Endothelial cell (in vitro differentiated cells): ENCODE measurements at regions not wholly inside any gene's neighbourhood (a gene's known extent, or its start where the extent isn't known, plus 50 kb on each side); places are given as distances from the start of the nearest gene placed in this dataset.

Experiments used
- DNase-seq: peaks from one replicate; pipeline ENCODE4 v3.0.0; 2021; ENCODE audit warnings: low spot score
- H3K27ac Mint-ChIP-seq: one replicate; pipeline ENCODE4 v1.8.0; 2021; ENCODE audit warnings: mixed read lengths, inconsistent platforms; ENCODE audit not compliant: unreplicated experiment
- H3K27me3 Mint-ChIP-seq: one replicate; pipeline ENCODE4 v1.8.0; 2021; ENCODE audit warnings: mild to moderate bottlenecking, moderate library complexity, mixed read lengths, inconsistent platforms; ENCODE audit not compliant: unreplicated experiment
- H3K36me3 Mint-ChIP-seq: one replicate; pipeline ENCODE4 v1.8.0; 2021; ENCODE audit warnings: mild to moderate bottlenecking, low read depth, mixed read lengths, inconsistent platforms; ENCODE audit not compliant: unreplicated experiment
- H3K4me1 Mint-ChIP-seq: one replicate; pipeline ENCODE4 v1.8.0; 2021; ENCODE audit warnings: mild to moderate bottlenecking, mixed read lengths, inconsistent platforms; ENCODE audit not compliant: unreplicated experiment
- H3K4me3 Mint-ChIP-seq: one replicate; pipeline ENCODE4 v1.8.0; 2021; ENCODE audit warnings: mild to moderate bottlenecking, mixed read lengths, inconsistent platforms; ENCODE audit not compliant: unreplicated experiment
- H3K9me3 Mint-ChIP-seq: one replicate; pipeline ENCODE4 v1.8.0; 2021; ENCODE audit warnings: mixed read lengths, inconsistent platforms; ENCODE audit not compliant: unreplicated experiment
- CTCF ChIP-seq: fragments of 200-600 bp; sonication (generic); IDR thresholded peaks from one replicate; pipeline ENCODE4 v1.5.0; 2021; ENCODE audit warnings: antibody characterized with exemption; ENCODE audit not compliant: unreplicated experiment

- TF ChIP-seq CTCF, result no peak
- H3K4me1 Mint-ChIP-seq, result peaks cover 28% of the 10 kb centered on the region
- H3K27ac Mint-ChIP-seq, result no peak overlapping the region
- no peak overlapping the region for H3K4me3 Mint-ChIP-seq
- no peaks in the 10 kb centered on the region for H3K9me3 Mint-ChIP-seq
- DNase-seq, result no peak
- H3K36me3 Mint-ChIP-seq, result no peaks in the 10 kb centered on the region
- no peaks in the 10 kb centered on the region for H3K27me3 Mint-ChIP-seq
These were observed 62.8 kb upstream of the KDM7A start for GRCh38 chr7:140239653-140239935.

- no peaks in the 10 kb centered on the region for H3K27me3 Mint-ChIP-seq
- DNase-seq, result no peak
These were observed 62.2 kb upstream of the KDM7A start for GRCh38 chr7:140238778-140239652.

GRCh38 chr7:140237390-140237789 is 60.6 kb upstream of the KDM7A start:
- no peak for DNase-seq
- peaks cover 22% of the 10 kb centered on the region for H3K4me1 Mint-ChIP-seq
- H3K27me3 Mint-ChIP-seq, result no peaks in the 10 kb centered on the region
- H3K4me3 Mint-ChIP-seq, result no peak overlapping the region
- H3K9me3 Mint-ChIP-seq, result no peaks in the 10 kb centered on the region
- H3K27ac Mint-ChIP-seq, result no peak overlapping the region
- TF ChIP-seq CTCF, result no peak
- no peaks in the 10 kb centered on the region for H3K36me3 Mint-ChIP-seq

More at GRCh38 chr7:140238778-140239652, 62.2 kb upstream of the KDM7A start:
- Mint-ChIP-seq H3K4me3 (no peak overlapping the region), H3K4me1 (peaks cover 28% of the 10 kb centered on the region), H3K27ac (no peak overlapping the region), H3K9me3 (no peaks in the 10 kb centered on the region), H3K36me3 (no peaks in the 10 kb centered on the region)
- TF ChIP-seq CTCF, result no peak

GRCh38 chr7:140236626-140237025 is 59.8 kb upstream of the KDM7A start:
- Mint-ChIP-seq H3K4me1 (peaks cover 20% of the 10 kb centered on the region), H3K4me3 (no peak overlapping the region), H3K27ac (no peak overlapping the region), H3K27me3 (no peaks in the 10 kb centered on the region), H3K9me3 (no peaks in the 10 kb centered on the region), H3K36me3 (no peaks in the 10 kb centered on the region)
- no peak for DNase-seq
- TF ChIP-seq CTCF, result no peak

- Mint-ChIP-seq H3K36me3 (no peaks in the 10 kb centered on the region), H3K4me1 (peaks cover 13% of the 10 kb centered on the region), H3K27me3 (no peaks in the 10 kb centered on the region), H3K4me3 (no peak overlapping the region), H3K27ac (no peak overlapping the region), H3K9me3 (no peaks in the 10 kb centered on the region)
- no peak for DNase-seq
- TF ChIP-seq CTCF, result no peak
These were observed 58.3 kb upstream of the KDM7A start for GRCh38 chr7:140235114-140235513.
